OCI-LY1 (cell line): ENCODE measurements at regions not wholly inside any gene's neighbourhood (a gene's known extent, or its start where the extent isn't known, plus 50 kb on each side); places are given as distances from the start of the nearest gene placed in this dataset.

Source experiments
- H2AFZ ChIP-seq: fragments of 200-600 bp; sonication (generic), shearing (Covaris generic); 2 replicates; pipeline ENCODE4 v1.6.0; 2014; ENCODE audit warnings: antibody characterized with exemption, mild to moderate bottlenecking, low read length
- H3F3A ChIP-seq: fragments of 200-600 bp; sonication (generic), shearing (Covaris generic); 2 replicates; pipeline ENCODE4 v1.6.0; 2014; ENCODE audit warnings: mild to moderate bottlenecking, antibody characterized with exemption, low read length, moderate library complexity; ENCODE audit not compliant: insufficient read depth
- H3K27ac ChIP-seq: fragments of 200-600 bp; sonication (generic); 2 replicates; pipeline ENCODE4 v1.5.1; 2014; ENCODE audit warnings: low read length, mixed run types, mild to moderate bottlenecking, low read depth; ENCODE audit not compliant: poor library complexity, severe bottlenecking
- H3K27me3 ChIP-seq: fragments of 200-600 bp; sonication (generic); 2 replicates; pipeline ENCODE4 v1.6.0; 2014; ENCODE audit warnings: antibody characterized with exemption, mild to moderate bottlenecking, low read length, moderate library complexity; ENCODE audit not compliant: insufficient read depth
- H3K36me3 ChIP-seq: fragments of 200-600 bp; sonication (generic); 2 replicates; pipeline ENCODE4 v1.6.1; 2014; ENCODE audit warnings: mild to moderate bottlenecking, antibody characterized with exemption, low read length, moderate library complexity, mixed read lengths; ENCODE audit not compliant: insufficient read depth
- H3K4me1 ChIP-seq: fragments of 200-600 bp; sonication (generic); 2 replicates; pipeline ENCODE4 v1.5.1; 2014; ENCODE audit warnings: mild to moderate bottlenecking, low read length, moderate library complexity; ENCODE audit not compliant: insufficient read depth, severe bottlenecking
- H3K4me2 ChIP-seq: fragments of 200-600 bp; sonication (generic), shearing (Covaris generic); 2 replicates; pipeline ENCODE4 v1.6.1; 2014; ENCODE audit warnings: low read length
- H3K4me3 ChIP-seq: fragments of 200-600 bp; sonication (generic); 2 replicates; pipeline ENCODE4 v1.5.1; 2014; ENCODE audit warnings: low read length, low read depth, mild to moderate bottlenecking, mixed read lengths; ENCODE audit not compliant: poor library complexity, severe bottlenecking
- H3K79me2 ChIP-seq: fragments of 200-600 bp; shearing (Covaris generic); 2 replicates; pipeline ENCODE4 v1.6.1; 2016; ENCODE audit warnings: mixed run types, low read length, mixed read lengths; ENCODE audit not compliant: insufficient read depth
- H3K9ac ChIP-seq: fragments of 200-600 bp; sonication (generic), shearing (Covaris generic); 2 replicates; pipeline ENCODE4 v1.6.1; 2014; ENCODE audit warnings: mild to moderate bottlenecking, low read length, mixed read lengths
- H3K9me2 ChIP-seq: fragments of 200-600 bp; sonication (generic), shearing (Covaris generic); 2 replicates; pipeline ENCODE4 v1.6.1; 2014; ENCODE audit warnings: low read depth, mild to moderate bottlenecking, low read length, mixed read lengths
- H3K9me3 ChIP-seq: fragments of 200-600 bp; shearing (Covaris generic); 2 replicates; pipeline ENCODE4 v1.6.1; 2014; ENCODE audit warnings: low read length, mixed read lengths
- H4K20me1 ChIP-seq: fragments of 200-600 bp; sonication (generic), shearing (Covaris generic); 2 replicates; pipeline ENCODE4 v1.6.0; 2016; ENCODE audit warnings: mild to moderate bottlenecking, low read length; ENCODE audit not compliant: insufficient read depth
- EZH2 ChIP-seq: fragments of 200-600 bp; sonication (generic), shearing (Covaris generic); IDR thresholded peaks from 2 replicates; pipeline ENCODE4 v1.8.0; 2017; ENCODE audit warnings: borderline replicate concordance, mixed run types, mild to moderate bottlenecking, antibody characterized with exemption, low read length, moderate library complexity, mixed read lengths
- TF ChIP-seq, protein P1 (sequence below): fragments of 200-600 bp; sonication (generic), shearing (Covaris generic); IDR thresholded peaks from 2 replicates; pipeline ENCODE4 v1.5.1; 2017; ENCODE audit warnings: mild to moderate bottlenecking, antibody characterized with exemption, low read length, moderate library complexity, mixed read lengths

DNA sequence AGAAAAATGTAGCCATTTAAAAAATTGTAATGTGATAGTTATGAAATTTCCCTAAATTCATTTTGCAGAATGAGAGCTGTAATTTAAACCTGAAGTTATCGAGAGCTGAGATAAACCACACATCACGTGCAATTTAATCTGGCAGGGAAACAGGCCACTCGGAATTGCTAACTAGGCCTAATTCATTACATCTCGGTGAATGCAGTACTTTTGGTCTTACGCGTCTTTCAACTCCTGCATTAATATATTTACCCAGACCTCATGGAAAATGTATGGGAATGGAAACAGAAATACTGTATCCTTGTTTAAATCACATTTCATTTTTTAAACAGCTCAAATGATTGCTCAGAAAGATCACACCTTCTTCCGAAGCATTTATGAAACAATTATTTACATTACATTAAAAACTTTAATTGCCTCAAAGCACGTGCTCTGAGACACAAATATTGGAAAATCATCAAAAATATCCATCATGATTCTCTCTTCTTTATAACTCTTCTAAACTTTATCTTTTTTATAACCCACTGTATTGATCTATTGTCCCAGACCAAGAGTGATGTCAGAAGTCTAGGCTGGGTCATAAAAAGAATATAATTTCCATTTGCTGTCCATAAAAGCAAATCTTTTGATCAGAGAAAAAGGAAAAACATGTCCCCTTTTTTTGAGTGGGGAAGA, 111.7 kb upstream of the MYL2 start:
- Histone ChIP-seq H3K9ac (no peak overlapping the region), H3K9me3 (no peaks in the 10 kb centered on the region), H3K79me2 (no peaks in the 10 kb centered on the region), H2AFZ (no peak overlapping the region), H3K36me3 (no peaks in the 10 kb centered on the region), H3K4me2 (no peak overlapping the region), H3K4me1 (no peaks in the 10 kb centered on the region), H3K9me2 (no peaks in the 10 kb centered on the region), H3K27me3 (no peaks in the 10 kb centered on the region), H4K20me1 (no peaks in the 10 kb centered on the region), H3F3A (no peaks in the 10 kb centered on the region), H3K4me3 (no peak overlapping the region), H3K27ac (no peak overlapping the region)
- TF ChIP-seq, protein P1, sequence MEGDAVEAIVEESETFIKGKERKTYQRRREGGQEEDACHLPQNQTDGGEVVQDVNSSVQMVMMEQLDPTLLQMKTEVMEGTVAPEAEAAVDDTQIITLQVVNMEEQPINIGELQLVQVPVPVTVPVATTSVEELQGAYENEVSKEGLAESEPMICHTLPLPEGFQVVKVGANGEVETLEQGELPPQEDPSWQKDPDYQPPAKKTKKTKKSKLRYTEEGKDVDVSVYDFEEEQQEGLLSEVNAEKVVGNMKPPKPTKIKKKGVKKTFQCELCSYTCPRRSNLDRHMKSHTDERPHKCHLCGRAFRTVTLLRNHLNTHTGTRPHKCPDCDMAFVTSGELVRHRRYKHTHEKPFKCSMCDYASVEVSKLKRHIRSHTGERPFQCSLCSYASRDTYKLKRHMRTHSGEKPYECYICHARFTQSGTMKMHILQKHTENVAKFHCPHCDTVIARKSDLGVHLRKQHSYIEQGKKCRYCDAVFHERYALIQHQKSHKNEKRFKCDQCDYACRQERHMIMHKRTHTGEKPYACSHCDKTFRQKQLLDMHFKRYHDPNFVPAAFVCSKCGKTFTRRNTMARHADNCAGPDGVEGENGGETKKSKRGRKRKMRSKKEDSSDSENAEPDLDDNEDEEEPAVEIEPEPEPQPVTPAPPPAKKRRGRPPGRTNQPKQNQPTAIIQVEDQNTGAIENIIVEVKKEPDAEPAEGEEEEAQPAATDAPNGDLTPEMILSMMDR = no peak
- no peak for TF ChIP-seq EZH2

DNA sequence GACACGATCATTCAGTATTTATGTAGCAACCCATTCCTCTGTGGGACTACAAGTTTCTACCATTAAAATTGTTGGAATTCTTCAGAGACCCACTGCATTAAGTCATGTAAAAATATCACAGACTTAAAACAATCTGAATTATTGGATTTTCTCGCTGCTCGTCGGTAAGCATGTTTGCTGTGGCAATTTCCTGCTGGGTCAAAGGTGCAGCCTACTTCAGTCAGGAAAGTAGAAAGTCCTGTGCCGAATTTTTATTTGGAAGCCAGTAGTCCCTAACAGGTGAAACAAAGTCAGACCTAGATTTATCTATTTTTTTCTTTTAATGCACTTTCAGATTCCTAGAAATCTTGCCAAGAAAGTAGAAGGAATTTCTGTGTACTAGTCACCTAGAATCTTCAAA, 110.4 kb upstream of the MYL2 start:
- Histone ChIP-seq H3K4me1 (no peaks in the 10 kb centered on the region), H3K4me2 (no peak overlapping the region), H3K79me2 (no peaks in the 10 kb centered on the region), H2AFZ (no peak overlapping the region), H3K9me3 (no peaks in the 10 kb centered on the region), H3K9ac (no peak overlapping the region), H3K27ac (no peak overlapping the region), H3K27me3 (no peaks in the 10 kb centered on the region), H3K9me2 (no peaks in the 10 kb centered on the region), H3K4me3 (no peak overlapping the region), H3K36me3 (no peaks in the 10 kb centered on the region), H3F3A (no peaks in the 10 kb centered on the region), H4K20me1 (no peaks in the 10 kb centered on the region)
- no peak for TF ChIP-seq EZH2
- TF ChIP-seq, protein P1 = no peak

DNA sequence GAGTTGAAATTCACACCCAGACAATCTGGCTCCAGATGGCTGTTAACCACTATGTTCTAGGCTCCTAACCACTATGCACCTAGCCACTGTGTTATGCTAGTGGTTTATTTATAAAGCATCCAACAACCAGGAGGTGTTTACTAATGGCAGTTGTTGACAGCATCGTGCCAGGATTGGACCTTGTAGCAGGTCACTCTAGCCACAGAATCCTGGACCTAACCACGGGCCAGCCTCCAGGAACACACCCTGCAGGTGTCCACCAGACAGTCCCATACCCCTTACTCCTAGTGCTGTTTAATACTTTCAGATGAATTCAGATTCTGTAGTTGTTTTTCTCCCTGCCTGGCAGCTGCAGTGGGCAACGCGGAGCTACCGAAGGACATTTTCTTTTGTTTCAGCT, 109.4 kb upstream of the MYL2 start:
- Histone ChIP-seq H3K9me3 (no peaks in the 10 kb centered on the region), H3K4me2 (no peak overlapping the region), H3K4me1 (no peaks in the 10 kb centered on the region), H3K4me3 (no peak overlapping the region), H3K79me2 (no peaks in the 10 kb centered on the region), H3K9ac (no peak overlapping the region), H3K27ac (no peak overlapping the region), H3K27me3 (no peaks in the 10 kb centered on the region), H4K20me1 (no peaks in the 10 kb centered on the region), H3K36me3 (no peaks in the 10 kb centered on the region), H2AFZ (no peak overlapping the region), H3F3A (no peaks in the 10 kb centered on the region), H3K9me2 (no peaks in the 10 kb centered on the region)
- TF ChIP-seq, protein P1 = no peak
